DND-41 (cell line): ENCODE measurements at regions not wholly inside any gene's neighbourhood (a gene's known extent, or its start where the extent isn't known, plus 50 kb on each side); places are given as distances from the start of the nearest gene placed in this dataset.

ENCODE experiments used
- ATAC-seq: fragments of 200-7000 bp; cut with Tn5 transposase; 3 replicates; pipeline ENCODE4 v1.9.1; 2021; ENCODE audit warnings: low read depth; ENCODE audit not compliant: insufficient read depth
- DNase-seq: peaks from one replicate; pipeline ENCODE4 v3.0.0-alpha.2; 2020
- H2AFZ ChIP-seq: 2 replicates; pipeline ENCODE4 v1.6.0; 2012; ENCODE audit warnings: low read depth, low read length
- H3K27ac ChIP-seq: 2 replicates; pipeline ENCODE4 v1.5.1; 2012; ENCODE audit warnings: low read length, inconsistent platforms
- H3K27me3 ChIP-seq: fragments of 200-600 bp; sonication (generic); 2 replicates; pipeline ENCODE4 v1.6.0; 2012; ENCODE audit warnings: low read length, mild to moderate bottlenecking, inconsistent platforms; ENCODE audit not compliant: insufficient read depth, poor library complexity
- H3K36me3 ChIP-seq: 2 replicates; pipeline ENCODE4 v1.5.1; 2012; ENCODE audit warnings: low read length, inconsistent platforms; ENCODE audit not compliant: insufficient read depth
- H3K4me1 ChIP-seq: 2 replicates; pipeline ENCODE4 v1.5.1; 2012; ENCODE audit warnings: mild to moderate bottlenecking, low read length; ENCODE audit not compliant: insufficient read depth
- H3K4me2 ChIP-seq: 2 replicates; pipeline ENCODE4 v1.6.0; 2012; ENCODE audit warnings: mild to moderate bottlenecking, moderate library complexity, low read length, inconsistent platforms; ENCODE audit not compliant: insufficient read depth
- H3K4me3 ChIP-seq, 2 experiments: fragments of 200-600 bp in 1 of 2; shearing (Covaris generic) in 1 of 2; 2 replicates each; pipeline ENCODE4 v1.5.1; 2012 to 2016; ENCODE audit warnings: inconsistent platforms in 2 of 2, low read length in 2 of 2, mild to moderate bottlenecking in 2 of 2, low read depth in 1 of 2, moderate library complexity in 1 of 2
- H3K79me2 ChIP-seq: 2 replicates; pipeline ENCODE4 v1.6.0; 2012; ENCODE audit warnings: low read length, inconsistent platforms; ENCODE audit not compliant: insufficient read depth
- H3K9ac ChIP-seq: 2 replicates; pipeline ENCODE4 v1.6.0; 2012; ENCODE audit warnings: low read depth, mild to moderate bottlenecking, inconsistent platforms, low read length, moderate library complexity
- H3K9me3 ChIP-seq: 2 replicates; pipeline ENCODE4 v1.5.1; 2012; ENCODE audit warnings: low read length, moderate library complexity, mild to moderate bottlenecking, inconsistent platforms; ENCODE audit not compliant: insufficient read depth, severe bottlenecking
- H4K20me1 ChIP-seq: 2 replicates; pipeline ENCODE4 v1.6.0; 2012; ENCODE audit warnings: low read length; ENCODE audit not compliant: insufficient read depth
- EZH2 ChIP-seq: IDR thresholded peaks from 3 replicates; pipeline ENCODE4 v1.6.1; 2012; ENCODE audit warnings: borderline replicate concordance, low read depth, mild to moderate bottlenecking, moderate library complexity, low read length, inconsistent platforms; ENCODE audit not compliant: severe bottlenecking
- TF ChIP-seq, protein P1 (sequence below): IDR thresholded peaks from 2 replicates; pipeline ENCODE4 v1.5.1; 2012; ENCODE audit warnings: borderline replicate concordance, low read length, moderate library complexity, mild to moderate bottlenecking; ENCODE audit not compliant: poor library complexity, severe bottlenecking; ENCODE audit errors: extremely low read depth

DNA sequence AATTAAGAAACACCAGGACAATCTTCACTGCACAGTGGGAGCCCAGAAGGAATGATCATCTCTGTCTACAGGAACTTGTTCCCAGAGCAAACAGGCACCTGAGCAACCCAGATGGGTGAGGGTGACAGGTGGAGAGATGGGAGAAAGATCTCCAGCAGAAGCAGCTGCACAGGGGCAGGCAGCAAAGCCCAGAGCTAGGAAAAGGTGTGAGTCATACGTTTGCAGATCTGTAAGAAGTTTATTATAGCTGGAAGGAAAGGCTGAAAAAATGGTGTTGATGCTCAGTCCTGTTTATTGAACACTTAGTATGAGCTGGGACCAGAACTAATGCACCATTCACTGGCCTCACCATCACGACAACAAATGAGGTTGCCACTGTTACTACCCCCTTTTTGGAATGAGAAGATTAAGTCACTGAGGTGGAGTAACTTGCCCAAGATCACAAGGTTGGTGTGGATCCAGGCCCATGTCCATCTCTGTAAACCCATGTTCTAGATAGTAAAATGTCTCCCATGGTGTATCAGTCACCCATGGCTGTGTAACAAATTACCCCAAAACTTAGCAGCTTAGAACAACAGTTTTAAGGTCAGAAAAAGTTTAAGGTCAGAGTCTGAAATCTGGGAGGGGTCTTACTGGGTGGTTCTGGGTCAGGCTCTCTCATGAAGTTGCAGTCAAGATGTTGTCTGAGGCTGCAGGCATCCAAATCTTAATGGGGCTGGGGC lies 506.9 kb downstream of the RPS24 start:
- Histone ChIP-seq H3K4me1 (no peaks in the 10 kb centered on the region), H3K4me2 (no peak overlapping the region), H3K27ac (no peak overlapping the region), H3K79me2 (no peaks in the 10 kb centered on the region), H3K36me3 (no peaks in the 10 kb centered on the region), H3K9ac (no peak overlapping the region), H3K27me3 (peaks cover 42% of the 10 kb centered on the region), H3K4me3 (no peak overlapping the region), H2AFZ (no peak overlapping the region), H3K9me3 (no peaks in the 10 kb centered on the region), H4K20me1 (no peaks in the 10 kb centered on the region)
- ATAC-seq (no peak), DNase-seq (no peak)
- TF ChIP-seq, protein P1, sequence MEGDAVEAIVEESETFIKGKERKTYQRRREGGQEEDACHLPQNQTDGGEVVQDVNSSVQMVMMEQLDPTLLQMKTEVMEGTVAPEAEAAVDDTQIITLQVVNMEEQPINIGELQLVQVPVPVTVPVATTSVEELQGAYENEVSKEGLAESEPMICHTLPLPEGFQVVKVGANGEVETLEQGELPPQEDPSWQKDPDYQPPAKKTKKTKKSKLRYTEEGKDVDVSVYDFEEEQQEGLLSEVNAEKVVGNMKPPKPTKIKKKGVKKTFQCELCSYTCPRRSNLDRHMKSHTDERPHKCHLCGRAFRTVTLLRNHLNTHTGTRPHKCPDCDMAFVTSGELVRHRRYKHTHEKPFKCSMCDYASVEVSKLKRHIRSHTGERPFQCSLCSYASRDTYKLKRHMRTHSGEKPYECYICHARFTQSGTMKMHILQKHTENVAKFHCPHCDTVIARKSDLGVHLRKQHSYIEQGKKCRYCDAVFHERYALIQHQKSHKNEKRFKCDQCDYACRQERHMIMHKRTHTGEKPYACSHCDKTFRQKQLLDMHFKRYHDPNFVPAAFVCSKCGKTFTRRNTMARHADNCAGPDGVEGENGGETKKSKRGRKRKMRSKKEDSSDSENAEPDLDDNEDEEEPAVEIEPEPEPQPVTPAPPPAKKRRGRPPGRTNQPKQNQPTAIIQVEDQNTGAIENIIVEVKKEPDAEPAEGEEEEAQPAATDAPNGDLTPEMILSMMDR: no peak
- TF ChIP-seq EZH2: no peak

DNA sequence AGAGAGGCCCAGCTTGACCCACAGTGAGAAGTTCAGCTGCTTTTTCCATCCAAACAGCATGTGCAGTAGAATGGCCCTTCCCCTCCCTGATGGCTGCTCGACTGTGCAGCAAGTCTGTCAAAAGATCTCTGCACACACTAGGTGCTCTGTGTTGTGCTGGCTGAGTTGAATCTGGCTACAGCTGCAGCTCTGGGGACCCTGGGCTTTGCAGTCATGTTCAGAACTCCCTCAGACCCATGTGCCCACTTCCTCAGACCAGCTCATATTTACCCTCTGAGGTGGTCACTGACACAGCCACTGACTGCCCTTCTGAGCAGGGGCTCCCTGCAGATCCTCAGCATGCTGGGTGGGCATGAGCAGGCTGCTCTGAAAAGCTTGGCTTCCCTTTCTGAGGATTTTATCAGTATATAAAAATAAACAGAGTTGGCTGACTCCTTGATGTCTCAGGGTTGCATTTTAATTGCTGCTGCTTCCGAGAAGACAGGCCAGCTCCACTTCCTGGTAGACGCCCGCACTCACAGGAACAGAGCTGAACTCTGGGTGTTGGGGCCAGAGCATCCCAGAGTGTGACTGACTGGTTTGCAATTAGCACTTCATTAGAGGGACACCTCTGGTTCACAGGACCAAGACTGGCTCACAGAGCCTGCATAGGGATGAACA lies 507.9 kb downstream of the RPS24 start:
- ATAC-seq (no peak), DNase-seq (no peak)
- H3K4me2 ChIP-seq: no peak overlapping the region
- H3K4me1 ChIP-seq: no peaks in the 10 kb centered on the region
- no peak overlapping the region for H2AFZ ChIP-seq
- no peak overlapping the region for H3K9ac ChIP-seq
- peaks cover 42% of the 10 kb centered on the region for H3K27me3 ChIP-seq
- H3K36me3 ChIP-seq: no peaks in the 10 kb centered on the region
- H3K9me3 ChIP-seq: no peaks in the 10 kb centered on the region
- H3K27ac ChIP-seq: no peak overlapping the region
- H4K20me1 ChIP-seq: no peaks in the 10 kb centered on the region
- H3K4me3 ChIP-seq: no peak overlapping the region
- no peak for TF ChIP-seq EZH2
- TF ChIP-seq, protein P1: no peak
- no peaks in the 10 kb centered on the region for H3K79me2 ChIP-seq

- DNase-seq (no peak), ATAC-seq (no peak)
- no peaks in the 10 kb centered on the region for H3K9me3 ChIP-seq
- H3K36me3 ChIP-seq: no peaks in the 10 kb centered on the region
- H2AFZ ChIP-seq: no peak overlapping the region
- H3K4me1 ChIP-seq: no peaks in the 10 kb centered on the region
- no peak overlapping the region for H3K4me3 ChIP-seq
- no peak overlapping the region for H3K4me2 ChIP-seq
- no peaks in the 10 kb centered on the region for H3K79me2 ChIP-seq
- no peaks in the 10 kb centered on the region for H4K20me1 ChIP-seq
- TF ChIP-seq, protein P1: no peak
- no peak for TF ChIP-seq EZH2
- H3K27me3 ChIP-seq: peaks cover 42% of the 10 kb centered on the region
- H3K9ac ChIP-seq: no peak overlapping the region
- no peak overlapping the region for H3K27ac ChIP-seq
Observed at GRCh38 chr10:78542141-78542489, 508.5 kb downstream of the RPS24 start.
